ENCODE measurements at regions not wholly inside any gene's neighbourhood (a gene's known extent, or its start where the extent isn't known, plus 50 kb on each side); places are given as distances from the start of the nearest gene placed in this dataset.
A peak's percentile ranks its signal among the peaks of the same experiment; 100 is the strongest.

DNA sequence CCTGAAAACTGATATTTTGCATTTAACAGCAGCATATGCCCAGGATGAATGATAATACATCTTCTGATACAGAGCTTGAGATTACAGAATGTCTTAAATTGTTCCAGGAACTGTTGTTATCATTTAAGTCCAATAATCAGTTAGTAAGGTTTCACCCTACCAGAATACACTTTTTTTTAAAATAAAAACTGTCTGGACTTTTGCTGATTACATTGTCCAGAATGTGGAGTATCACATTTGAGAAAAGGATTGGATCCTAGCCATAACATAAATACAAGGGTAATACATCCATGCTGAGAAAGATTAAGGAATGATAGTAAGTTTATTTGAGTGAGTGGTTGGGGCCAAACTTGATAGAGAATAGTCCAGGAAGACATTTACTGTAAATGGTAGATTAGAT lies 71.0 kb downstream of the SEPTIN7 start:
- TF ChIP-seq NFE2L2 (IDR thresholded peaks at IDR 0.05; ENCODE audit: low read depth, low read length) (no peak), POLR2A (IDR thresholded peaks at IDR 0.05; ENCODE audit: low read depth, low read length) (no peak), MAFK (IDR thresholded peaks at IDR 0.05; ENCODE audit: low read depth, low read length) (no peak), MXI1 (IDR thresholded peaks at IDR 0.05; ENCODE audit: borderline replicate concordance, low read depth, low read length) (no peak)
- TF ChIP-seq, protein P1, sequence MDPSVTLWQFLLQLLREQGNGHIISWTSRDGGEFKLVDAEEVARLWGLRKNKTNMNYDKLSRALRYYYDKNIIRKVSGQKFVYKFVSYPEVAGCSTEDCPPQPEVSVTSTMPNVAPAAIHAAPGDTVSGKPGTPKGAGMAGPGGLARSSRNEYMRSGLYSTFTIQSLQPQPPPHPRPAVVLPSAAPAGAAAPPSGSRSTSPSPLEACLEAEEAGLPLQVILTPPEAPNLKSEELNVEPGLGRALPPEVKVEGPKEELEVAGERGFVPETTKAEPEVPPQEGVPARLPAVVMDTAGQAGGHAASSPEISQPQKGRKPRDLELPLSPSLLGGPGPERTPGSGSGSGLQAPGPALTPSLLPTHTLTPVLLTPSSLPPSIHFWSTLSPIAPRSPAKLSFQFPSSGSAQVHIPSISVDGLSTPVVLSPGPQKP (IDR thresholded peaks at IDR 0.05; ENCODE audit: borderline replicate concordance, low read depth, low read length): no peak

More for the DNA sequence above, 71.0 kb downstream of the SEPTIN7 start:
- no peak overlapping the region for H3K18ac ChIP-seq (ENCODE audit: low read depth, low read length)
- H2AK5ac ChIP-seq (ENCODE audit: low read depth, low read length): no peak overlapping the region
- H3K56ac ChIP-seq (ENCODE audit: extremely low read depth, insufficient read depth, low read length): no peak overlapping the region
- in situ Hi-C loops (cut with MboI; ENCODE audit: low sequenced_read_pairs) (no loop called here), dilution Hi-C loops (cut with HindIII; ENCODE audit: low sequenced_read_pairs, unreplicated experiment) (no loop called here), intact Hi-C loops (cut with micrococcal nuclease) (no loop called here)
- H4K20me1 ChIP-seq (ENCODE audit: insufficient read depth, low read length): peaks cover 11% of the 10 kb centered on the region; the same call in 1 of the 2 replicates
- H2BK20ac ChIP-seq (ENCODE audit: low read depth, low read length): no peak overlapping the region
- ChIA-PET CTCF (no interaction called here), POLR2A (ENCODE audit: unreplicated experiment) (no interaction called here)
- H3K27ac ChIP-seq (ENCODE audit: insufficient read depth, low read length): no peak overlapping the region
- H4K8ac ChIP-seq (ENCODE audit: low read depth in 2 of 2, low read length in 2 of 2): no peak overlapping the region
- peaks cover 3% of the 10 kb centered on the region; the same call in 1 of the 2 replicates for H3K9me1 ChIP-seq (ENCODE audit: insufficient read depth, low read length)
- no peak overlapping the region for H3K4ac ChIP-seq (ENCODE audit: low read depth, low read length)
- H3K27me3 ChIP-seq (ENCODE audit: control insufficient read depth, insufficient read depth, low read length): no peaks in the 10 kb centered on the region
- no peak overlapping the region for H2AFZ ChIP-seq (replicated peaks; ENCODE audit: low read length, poor library complexity)
- H2BK120ac ChIP-seq (ENCODE audit: low read depth, low read length): no peak overlapping the region
- H3K36me3 ChIP-seq (ENCODE audit: control insufficient read depth, insufficient read depth, low read length): peaks cover 9% of the 10 kb centered on the region
- no peak overlapping the region for H2BK5ac ChIP-seq (ENCODE audit: low read depth, low read length, poor library complexity, severe bottlenecking)
- no TSS peak for BruUV-seq (replicated peaks)
- H3K4me1 ChIP-seq (ENCODE audit: control insufficient read depth, insufficient read depth, low read length): peaks cover 1% of the 10 kb centered on the region
- H4K91ac ChIP-seq (ENCODE audit: insufficient read depth, low read depth, low read length): no peak overlapping the region
- H2BK15ac ChIP-seq (ENCODE audit: low read depth, low read length): no peak overlapping the region
- no peak overlapping the region for H3K23ac ChIP-seq (ENCODE audit: low read depth, low read length)
- ATAC-seq (ENCODE audit: low read depth): no peak
- no peak overlapping the region for H3K14ac ChIP-seq (replicated peaks; ENCODE audit: low read depth, low read length)
- H3K9ac ChIP-seq (ENCODE audit: low read depth, low read length): no peak overlapping the region
- H3K79me1 ChIP-seq (ENCODE audit: low read depth in 1 of 2, low read length in 2 of 2): peaks cover 11 to 43% of the 10 kb centered on the region in 2 experiments
- DNase-seq: peak; percentile 21
- no peaks in the 10 kb centered on the region for H3K9me3 ChIP-seq (ENCODE audit: control insufficient read depth, insufficient read depth, low read length)
- H3K4me2 ChIP-seq (ENCODE audit: low read depth, low read length): no peak overlapping the region
- H4K5ac ChIP-seq (ENCODE audit: low read depth, low read length): no peak overlapping the region
- no peak overlapping the region for H3K4me3 ChIP-seq (ENCODE audit: insufficient read depth, low read depth, low read length)
- no peak overlapping the region for H2AK9ac ChIP-seq (replicated peaks; ENCODE audit: low read depth, low read length, poor library complexity)
